K562 (cell line): ENCODE measurements at regions not wholly inside any gene's neighbourhood (a gene's known extent, or its start where the extent isn't known, plus 50 kb on each side); places are given as distances from the start of the nearest gene placed in this dataset.

Experiments used
- ATAC-seq: fragments of 200-7000 bp; cut with Tn5 transposase; 3 replicates; pipeline ENCODE4 v1.9.1; 2020; ENCODE audit warnings: moderate library complexity
- BruUV-seq: library from RNA; stranded (reverse); fragments of 400-500 nt; replicated peaks from 2 replicates; lab custom pipeline; 2021; lab: Mats Ljungman, UMichigan
- CTCF ChIA-PET: fragments of 300-600 bp; formaldehyde crosslinking; extraction: SDS; loops from one replicate; lab custom pipeline; 2021; ENCODE audit warnings: low intra/inter-chr PET ratio; lab: Yijun Ruan, JAX
- POLR2A ChIA-PET: fragments of 300-600, 350-650 bp; sonication (Branson Sonifier 250); formaldehyde crosslinking; extraction: SDS; loops from one replicate; lab custom pipeline; 2021; ENCODE audit warnings: antibody characterized with exemption, inconsistent platforms; lab: Yijun Ruan, JAX
- DNase-seq, 4 experiments: peaks; one replicate each; pipeline versions ENCODE4 v3.0.0 to v3.0.0-alpha.2; 2011 to 2018; ENCODE audit warnings: low spot score in 3 of 4, mixed read lengths in 3 of 4; ENCODE audit errors: extremely low read depth in 1 of 4
- FAIRE-seq: peaks from 2 replicates; lab custom pipeline; 2011; peaks lifted over from hg19 to GRCh38; lab: Jason Lieb, UNC
- H2AFZ ChIP-seq: 2 replicates; pipeline ENCODE4 v1.6.0; 2011; ENCODE audit warnings: low read depth, low read length, control low read depth, inconsistent platforms
- H3K27ac ChIP-seq: fragments of 200-600 bp; 3 replicates; pipeline ENCODE4 v1.8.0; 2011; ENCODE audit warnings: low read depth, mild to moderate bottlenecking, control low read depth, inconsistent platforms, low read length, moderate library complexity, mixed read lengths; ENCODE audit errors: extremely low read depth
- H3K27me3 ChIP-seq, 2 experiments: fragments of 300-600 bp in 1 of 2; 2 replicates in 1 of 2; 3 replicates in 1 of 2; pipeline versions ENCODE4 v1.6.0 to v1.8.0; 2011; ENCODE audit warnings: inconsistent platforms in 2 of 2, low read length in 2 of 2, mild to moderate bottlenecking in 1 of 2, mixed read lengths in 1 of 2, moderate library complexity in 1 of 2; ENCODE audit not compliant: control insufficient read depth in 2 of 2, insufficient read depth in 2 of 2
- H3K36me3 ChIP-seq: fragments of 300-600 bp; 3 replicates; pipeline ENCODE4 v1.8.0; 2011; ENCODE audit warnings: mild to moderate bottlenecking, low read length, inconsistent platforms; ENCODE audit not compliant: control insufficient read depth, insufficient read depth
- H3K4me1 ChIP-seq, 2 experiments: fragments of 200-600 bp in 1 of 2; replicated peaks in 1 of 2; 2 replicates in 1 of 2; 3 replicates in 1 of 2; pipeline versions ENCODE4 v1.5.1 to v1.8.0; 2011; ENCODE audit warnings: inconsistent platforms in 2 of 2, low read length in 2 of 2, mild to moderate bottlenecking in 1 of 2, mixed read lengths in 1 of 2, moderate library complexity in 1 of 2; ENCODE audit not compliant: control insufficient read depth in 2 of 2, insufficient read depth in 2 of 2
- H3K4me2 ChIP-seq: 2 replicates; pipeline ENCODE4 v1.6.1; 2011; ENCODE audit warnings: low read length, control low read depth, inconsistent platforms, mixed read lengths; ENCODE audit not compliant: insufficient read depth
- H3K4me3 ChIP-seq: fragments of 200-600 bp; sonication (generic), shearing (Covaris generic); 2 replicates; pipeline ENCODE4 v1.5.1; 2016; ENCODE audit warnings: control low read depth, inconsistent platforms
- H3K79me2 ChIP-seq: fragments of 200-600 bp; 3 replicates; pipeline ENCODE4 v1.8.0; 2011; ENCODE audit warnings: low read length, inconsistent platforms; ENCODE audit not compliant: control insufficient read depth, insufficient read depth
- H3K9ac ChIP-seq, 2 experiments: 2 replicates each; pipeline versions ENCODE4 v1.6.0 to v1.6.1; 2011; ENCODE audit warnings: low read depth in 2 of 2, low read length in 2 of 2, control low read depth in 1 of 2, inconsistent platforms in 1 of 2, mild to moderate bottlenecking in 1 of 2, mixed read lengths in 1 of 2; ENCODE audit not compliant: insufficient read depth in 1 of 2
- H3K9me1 ChIP-seq: one replicate; pipeline ENCODE4 v1.6.0; 2011; ENCODE audit warnings: inconsistent platforms, mild to moderate bottlenecking, low read length, moderate library complexity; ENCODE audit not compliant: control insufficient read depth, insufficient read depth
- H3K9me3 ChIP-seq: replicated peaks from 2 replicates; pipeline ENCODE4 v1.5.1; 2011; ENCODE audit warnings: low read depth, low read length, inconsistent platforms; ENCODE audit not compliant: control insufficient read depth, insufficient read depth
- H4K20me1 ChIP-seq: replicated peaks from 2 replicates; pipeline ENCODE4 v1.6.1; 2011; ENCODE audit warnings: low read length, inconsistent platforms, mixed read lengths; ENCODE audit not compliant: control insufficient read depth, insufficient read depth
- RNF2 ChIP-seq: sonication (generic); IDR thresholded peaks from 2 replicates; pipeline ENCODE4 v1.6.1; 2016
- WGBS: fragments of 100-300 bp; shearing (Covaris generic); methylation state at CpG from one replicate; pipeline ENCODE4 v1.1.6; 2016; ENCODE audit warnings: low coverage, mixed read lengths; ENCODE audit not compliant: insufficient coverage; ENCODE audit errors: missing lambda C conversion rate; 5-methylcytosine and 5-hydroxymethylcytosine counted together
- in situ Hi-C: fragments of 300-500 bp; cut with MboI; formaldehyde crosslinking; loops from 4 replicates; pipeline ENCODE4 v1.15.0; 2018; ENCODE audit warnings: inconsistent platforms, mixed read lengths
- intact Hi-C: fragments of 100-400 bp; cut with micrococcal nuclease; formaldehyde crosslinking; loops from 2 replicates; pipeline ENCODE4 v1.14.2; 2022

- Histone ChIP-seq H3K9me1 (no peaks in the 10 kb centered on the region), H3K4me3 (no peak overlapping the region), H3K9me3 (no peaks in the 10 kb centered on the region), H3K4me1 (peaks cover 17 to 30% of the 10 kb centered on the region in 2 experiments), H3K4me2 (no peak overlapping the region), H3K79me2 (no peaks in the 10 kb centered on the region), H3K27ac (no peak overlapping the region), H4K20me1 (0 out of 2 replicates have a peak, but pooled peaks cover 3% of the 10 kb centered on the region), H3K27me3 (no peaks in the 10 kb centered on the region; a peak in 1 of 5 replicates), H3K36me3 (no peaks in the 10 kb centered on the region), H3K9ac (no peak overlapping the region), H2AFZ (no peak overlapping the region)
- BruUV-seq = no TSS peak
- ChIA-PET CTCF (no interaction called here), POLR2A (no interaction called here)
- ATAC-seq (no peak), FAIRE-seq (no peak), DNase-seq (no peak)
- in situ Hi-C loops (loop anchor here (5.0 kb wide), 1 partner anchor 56 kb away; no protein-coding TSS in a partner anchor), intact Hi-C loops (loop anchor here (5.0 kb wide), 1 partner anchor 74 kb away; no protein-coding TSS in a partner anchor)
- no peak for TF ChIP-seq RNF2
- WGBS = 35% methylated on average over 2 of the region's 2 CpGs
These were observed 51.4 kb upstream of the NEK6 start for GRCh38 chr9:124206391-124206790.
